NCI-H526 treated with DMSO at 0.1 percent for 48 hours (cell line): ENCODE measurements at regions not wholly inside any gene's neighbourhood (a gene's known extent, or its start where the extent isn't known, plus 50 kb on each side); places are given as distances from the start of the nearest gene placed in this dataset.
"Not testable (repeated sequence)": the region's sequence is repeated elsewhere in the genome, so short reads cannot be mapped to it uniquely, and the experiment has no call there.

Experiments
- DNase-seq: peaks from one replicate; lab custom pipeline; 2025; lab: John Stamatoyannopoulos, UW

- DNase-seq, result no peak
Measured at GRCh38 chr12:13348464-13348863, 151.9 kb downstream of the EMP1 start.

DNA sequence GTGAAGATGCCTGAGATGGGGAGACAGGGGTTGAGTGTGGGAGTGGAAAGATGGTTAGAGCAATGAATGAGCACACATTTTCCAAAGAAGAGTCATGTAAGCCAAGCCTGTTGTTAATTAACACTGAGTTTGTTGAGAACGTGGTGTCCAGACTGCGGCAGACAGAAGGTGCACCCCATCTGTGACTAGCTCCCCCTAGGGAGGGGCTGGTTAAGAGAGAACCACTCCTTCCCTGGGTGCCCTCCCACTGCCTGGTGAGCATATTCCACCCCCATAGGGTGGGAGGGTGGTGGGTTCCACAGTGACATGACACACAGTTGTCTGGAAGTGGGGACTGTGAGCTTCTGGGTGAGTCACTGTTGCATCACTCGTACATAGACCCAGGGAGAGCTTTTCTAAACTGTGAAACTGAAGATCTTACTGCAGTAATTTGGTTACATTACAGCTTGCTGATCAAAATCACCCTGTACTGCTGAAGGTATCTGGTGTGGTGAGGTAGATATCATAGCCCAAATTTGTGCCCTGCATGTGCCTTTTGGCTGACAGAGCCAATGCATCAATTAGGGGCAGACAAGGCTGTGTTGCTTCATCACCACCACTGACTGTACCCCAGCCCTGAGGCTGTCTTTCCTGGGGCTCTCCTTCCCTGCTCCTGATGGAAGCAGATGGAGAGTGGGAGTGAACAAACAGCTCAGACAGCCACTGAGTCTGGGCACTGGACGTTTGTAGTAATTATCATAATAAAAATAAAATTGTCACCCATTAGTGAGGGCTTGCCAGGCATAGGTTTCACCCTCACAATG is 150.9 kb downstream of the EMP1 start:
- no peak for DNase-seq

DNA sequence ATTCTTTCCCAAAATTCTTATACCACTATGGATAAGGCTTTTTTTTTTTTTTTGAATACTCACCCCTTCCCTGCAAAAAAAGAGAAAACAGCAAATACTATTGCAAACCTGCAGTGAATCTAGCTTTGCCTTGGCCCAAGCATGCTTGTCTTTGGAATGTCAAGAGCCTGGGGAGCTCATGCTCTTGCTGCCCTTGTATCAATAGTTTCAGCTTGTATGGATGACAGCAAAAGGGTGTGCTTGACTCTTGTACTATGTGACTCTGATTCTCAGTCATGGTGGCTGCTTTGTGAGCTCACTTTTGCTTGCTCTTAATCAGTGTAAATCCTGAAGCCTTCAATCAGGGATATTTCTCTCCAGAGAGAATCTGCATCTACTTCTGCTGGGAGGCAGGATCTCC is 149.2 kb downstream of the EMP1 start:
- DNase-seq, result no peak

- DNase-seq, result no peak
Measured at GRCh38 chr12:13343375-13343774, 146.8 kb downstream of the EMP1 start.

- DNase-seq, result no peak
Measured at GRCh38 chr12:13342971-13343370, 146.4 kb downstream of the EMP1 start.

GRCh38 chr12:13340149-13340548 is 143.6 kb downstream of the EMP1 start:
- DNase-seq, result no peak

- DNase-seq, result no peak
Measured at GRCh38 chr12:13339538-13339937, 143.0 kb downstream of the EMP1 start.

GRCh38 chr12:13339091-13339490 is 142.6 kb downstream of the EMP1 start:
- DNase-seq, result no peak

DNA sequence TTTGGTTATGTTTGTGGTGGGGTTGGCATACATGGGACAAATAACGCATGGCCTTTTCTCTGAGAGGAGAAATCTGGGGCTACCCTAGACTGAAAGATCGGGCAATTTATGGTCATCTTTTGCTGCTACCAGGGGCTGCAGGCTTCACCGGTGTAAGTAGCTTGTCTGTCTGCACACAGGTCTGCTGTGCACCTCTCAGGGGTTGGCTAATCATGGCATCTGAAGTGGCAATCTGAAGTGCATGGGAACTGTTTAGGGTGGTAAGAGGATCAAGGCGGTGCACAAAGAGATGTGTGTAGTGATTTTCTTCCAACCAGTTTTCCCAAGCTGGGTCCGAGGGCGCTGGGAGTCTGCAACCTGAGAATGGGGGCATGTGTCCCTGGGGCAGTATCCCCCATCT is 141.3 kb downstream of the EMP1 start:
- no peak for DNase-seq

DNA sequence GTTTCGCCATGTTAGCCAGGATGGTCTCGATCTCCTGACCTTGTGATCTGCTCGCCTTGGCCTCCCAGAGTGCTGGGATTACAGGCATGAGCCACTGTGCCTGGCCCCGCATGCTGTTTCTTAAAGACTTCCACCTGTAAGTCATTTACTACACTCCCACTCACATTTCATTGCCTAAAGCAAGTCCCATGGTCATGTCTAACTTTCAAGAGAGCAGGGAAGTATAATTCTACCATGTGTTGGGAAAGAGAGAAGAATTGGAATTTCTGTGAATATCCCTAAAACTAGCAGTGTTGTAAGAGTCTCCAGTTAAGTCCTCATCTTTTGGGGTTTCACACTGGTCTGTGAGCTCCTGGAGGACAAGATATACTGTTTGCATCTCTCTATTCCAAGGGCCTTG is 139.7 kb downstream of the EMP1 start:
- no peak for DNase-seq

- DNase-seq, result no peak
Measured at GRCh38 chr12:13328535-13328934, 132.0 kb downstream of the EMP1 start.

DNA sequence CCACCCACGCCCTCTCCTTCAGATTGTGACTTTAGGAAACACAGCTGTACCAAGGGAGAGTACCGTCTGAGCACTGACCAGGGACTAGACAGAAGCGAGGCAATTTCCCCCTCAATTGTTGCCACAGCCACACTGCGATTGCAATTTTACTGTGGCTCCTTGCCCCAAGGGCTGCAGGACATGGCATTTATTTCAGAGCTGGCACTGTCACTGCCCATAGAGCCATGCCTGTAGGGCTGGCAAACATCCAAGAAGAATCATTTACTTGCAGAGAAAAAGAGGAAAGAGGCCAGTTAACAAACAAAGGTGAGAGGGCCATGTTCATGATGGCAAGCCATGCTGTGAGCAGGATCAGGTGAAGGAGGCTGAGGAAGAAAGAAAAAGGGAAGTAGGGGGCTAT is 129.6 kb downstream of the EMP1 start:
- DNase-seq, result no peak

GRCh38 chr12:13325037-13325436 is 128.5 kb downstream of the EMP1 start:
- not testable (repeated sequence) for DNase-seq

DNA sequence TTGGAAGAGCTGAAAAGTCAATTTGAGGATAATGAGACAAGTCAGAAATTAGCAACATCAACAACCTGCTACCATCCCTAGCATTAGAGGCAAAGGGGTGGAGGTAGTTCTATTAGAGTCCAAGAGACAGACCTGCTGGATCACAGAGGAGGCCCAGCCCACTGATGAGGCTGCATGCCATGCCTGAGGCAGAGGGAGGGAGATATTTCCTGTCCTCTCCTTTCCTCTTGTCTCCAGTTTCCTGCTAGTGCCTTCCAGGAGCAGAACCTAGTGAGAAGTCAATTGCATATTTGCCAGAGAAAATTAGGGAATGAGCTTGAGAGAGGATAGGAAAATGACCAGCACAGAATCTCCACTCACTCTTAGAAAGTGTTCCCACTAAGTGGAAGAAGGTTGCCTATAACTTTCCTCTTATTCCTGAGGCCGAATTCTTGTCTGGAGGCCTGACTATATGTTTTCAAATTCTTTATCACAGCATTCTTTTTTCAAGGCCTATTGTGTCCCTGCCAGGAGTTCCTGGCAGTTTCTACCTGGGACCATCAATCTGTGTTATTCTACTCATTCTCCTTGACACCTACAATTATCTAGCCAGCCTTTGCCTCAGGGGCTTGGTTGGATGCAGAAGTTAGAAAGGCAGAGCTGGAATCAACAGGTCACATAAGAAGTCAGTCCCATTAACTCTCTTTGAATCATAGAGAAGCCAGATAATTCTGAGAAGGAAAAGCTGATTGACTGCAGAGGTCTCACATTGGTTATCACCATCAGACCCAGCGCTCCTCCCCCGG is 121.9 kb downstream of the EMP1 start:
- DNase-seq, result no peak

DNA sequence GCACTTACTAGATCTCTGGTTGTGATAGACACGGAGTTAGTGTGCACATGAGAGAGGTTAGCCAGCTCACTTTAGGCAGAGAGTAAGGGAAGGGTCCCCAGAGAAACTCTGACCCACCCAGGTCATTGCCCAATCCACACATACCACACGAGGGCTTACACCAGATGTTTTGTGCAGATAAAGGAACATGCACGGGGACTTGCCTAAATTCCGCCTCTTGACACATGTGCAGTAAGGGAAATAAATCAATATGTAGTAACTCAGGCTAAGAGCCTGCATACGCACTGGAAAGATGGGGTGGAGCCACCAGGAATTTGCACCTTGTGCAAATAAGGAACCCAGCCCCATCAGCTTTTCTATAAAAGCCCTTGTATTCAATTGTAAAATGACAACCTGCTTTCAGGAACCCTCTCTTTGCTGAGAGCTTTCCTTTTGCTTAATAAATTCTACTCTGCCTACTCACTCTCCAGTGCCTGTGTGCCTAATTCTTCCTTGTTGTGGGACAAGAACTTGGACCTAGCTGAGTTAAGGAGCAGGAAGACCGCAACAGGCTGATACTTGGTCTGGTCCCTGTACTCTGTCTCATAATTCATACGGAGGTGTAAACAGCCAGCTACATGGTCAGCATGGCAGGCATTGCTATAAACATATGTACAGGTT is 120.2 kb downstream of the EMP1 start:
- no peak for DNase-seq

- DNase-seq, result no peak
Measured at GRCh38 chr12:13313886-13314285, 117.4 kb downstream of the EMP1 start.

- DNase-seq, result no peak
Measured at GRCh38 chr12:13311551-13311950, 115.0 kb downstream of the EMP1 start.

DNA sequence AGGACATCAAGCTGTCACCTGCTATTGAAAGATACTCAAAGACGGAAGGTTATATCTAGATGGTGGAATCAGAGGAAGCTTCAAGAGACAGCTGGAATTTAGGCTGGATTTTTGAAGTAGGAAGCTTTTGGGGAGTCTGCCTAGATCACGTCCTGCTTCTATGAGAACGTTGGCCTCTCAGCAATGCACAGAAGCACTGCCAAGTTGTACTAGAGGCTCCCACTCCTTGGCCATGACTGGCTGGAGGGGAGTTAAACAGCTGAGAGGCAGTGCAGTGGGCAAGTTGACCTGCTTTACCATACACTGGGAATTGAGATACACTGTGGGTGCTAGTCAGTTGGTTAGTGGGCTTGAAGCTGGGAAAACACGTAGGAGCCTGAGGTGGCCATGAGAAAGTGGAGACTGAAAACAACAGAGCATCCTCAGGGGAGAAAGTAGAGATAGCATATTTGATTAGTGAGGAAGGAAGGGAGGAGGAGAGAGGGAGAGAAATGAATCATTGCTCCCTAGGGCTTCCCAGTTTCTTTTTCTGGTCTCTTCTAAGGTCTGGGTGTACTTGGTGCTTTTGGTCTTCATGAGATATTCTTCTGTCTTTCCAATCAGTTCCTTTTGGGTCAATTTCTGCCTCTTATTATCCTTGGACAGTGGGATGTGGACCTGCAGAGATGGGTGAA is 110.8 kb downstream of the EMP1 start:
- DNase-seq, result no peak

- DNase-seq, result no peak
Measured at GRCh38 chr12:13304924-13305323, 108.4 kb downstream of the EMP1 start.

GRCh38 chr12:13299457-13299856 is 102.9 kb downstream of the EMP1 start:
- DNase-seq, result no peak

DNA sequence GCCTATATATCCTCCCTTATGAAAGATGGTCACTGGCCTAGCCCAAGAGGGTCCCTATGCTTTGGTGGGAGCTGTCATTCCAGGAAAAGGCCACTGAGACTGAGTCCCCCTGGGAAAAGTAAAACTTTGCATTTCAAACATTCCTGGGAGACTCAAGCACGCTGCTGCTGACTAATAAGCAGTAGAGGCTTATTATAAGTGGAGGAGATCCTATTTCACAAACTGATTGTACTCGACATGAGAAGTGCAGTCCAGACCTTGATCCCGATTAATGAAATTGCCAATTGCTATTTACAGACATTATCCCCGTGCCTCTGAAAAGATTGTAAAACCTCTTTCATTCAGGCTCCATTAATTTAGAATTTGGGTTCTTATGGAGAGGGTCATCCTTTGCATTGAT is 96.6 kb downstream of the EMP1 start:
- DNase-seq, result no peak

DNA sequence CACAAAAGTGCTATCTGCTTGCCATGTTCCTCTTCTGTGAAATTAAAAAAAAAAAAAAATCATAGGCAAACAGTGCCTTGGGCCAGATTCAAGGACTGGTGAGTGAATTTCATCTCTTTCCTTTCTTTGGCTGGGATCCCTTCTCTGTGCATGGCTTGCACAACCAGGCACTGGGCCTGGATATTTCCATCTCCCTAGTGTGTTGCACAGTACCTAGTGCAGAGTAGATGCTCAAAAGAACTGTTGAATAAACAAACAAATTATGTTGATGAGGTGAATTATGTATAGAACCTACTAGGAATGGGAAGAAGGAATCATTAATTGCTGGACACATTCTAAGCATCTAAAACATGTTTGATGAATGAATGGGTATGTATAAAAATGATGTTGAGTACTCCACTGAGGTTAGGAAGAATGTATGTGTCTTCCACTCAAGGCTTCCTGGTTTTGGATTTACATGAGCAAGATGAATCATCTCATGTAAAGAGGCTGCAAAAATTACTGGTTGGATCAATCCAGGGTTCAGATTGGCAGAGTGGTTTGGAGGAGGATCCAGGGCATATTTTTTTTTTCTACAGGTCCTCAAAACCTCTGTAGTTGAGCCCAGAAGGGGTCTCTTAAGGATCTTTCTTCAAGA is 93.2 kb downstream of the EMP1 start:
- no peak for DNase-seq
